C4-2B (cell line): ENCODE measurements at regions not wholly inside any gene's neighbourhood (a gene's known extent, or its start where the extent isn't known, plus 50 kb on each side); places are given as distances from the start of the nearest gene placed in this dataset.

Source experiments
- CTCF ChIP-seq: fragments of 450-650 bp; conservative IDR thresholded peaks from 2 replicates; pipeline ENCODE4 v1.5.1; 2017; ENCODE audit warnings: mild to moderate bottlenecking
- ZFX ChIP-seq: fragments of 450-650 bp; IDR thresholded peaks from 2 replicates; pipeline ENCODE4 v1.6.1; 2017

- no peak for TF ChIP-seq CTCF
- TF ChIP-seq ZFX, result no peak
These were observed 203.3 kb upstream of the IRS2 start for GRCh38 chr13:109989686-109990085.
